CD8-positive, alpha-beta memory T cell (primary cell): ENCODE measurements at regions not wholly inside any gene's neighbourhood (a gene's known extent, or its start where the extent isn't known, plus 50 kb on each side); places are given as distances from the start of the nearest gene placed in this dataset.
"Not testable (repeated sequence)": the region's sequence is repeated elsewhere in the genome, so short reads cannot be mapped to it uniquely, and the experiment has no call there.

Source experiments
- CTCF ChIA-PET: fragments of 350-600 bp; sonication (Branson Sonifier 250); formaldehyde crosslinking; loops from one replicate; lab custom pipeline; 2021; ENCODE audit warnings: antibody characterized with exemption; lab: Charles Lee
- POLR2A ChIA-PET: fragments of 350-600 bp; sonication (Branson Sonifier 250); formaldehyde crosslinking; loops from one replicate; lab custom pipeline; 2021; ENCODE audit warnings: antibody characterized with exemption; lab: Charles Lee
- DNase-seq, 5 donors: peaks; one replicate each; pipeline versions ENCODE4 v3.0.0 to v3.0.0-alpha.2; 2020 to 2022; ENCODE audit warnings: mixed read lengths in 1 of 5
- H3K27ac ChIP-seq: one replicate; pipeline ENCODE4 v1.7.0; 2013; ENCODE audit warnings: low read depth, mild to moderate bottlenecking, low read length, moderate library complexity
- H3K27me3 ChIP-seq: 2 replicates; pipeline ENCODE4 v1.7.0; 2013; ENCODE audit warnings: low read length, mild to moderate bottlenecking; ENCODE audit not compliant: insufficient read depth, poor library complexity, severe bottlenecking
- H3K36me3 ChIP-seq: 2 replicates; pipeline ENCODE4 v1.7.0; 2013; ENCODE audit warnings: mild to moderate bottlenecking, low read length, moderate library complexity; ENCODE audit not compliant: insufficient read depth
- H3K4me1 ChIP-seq: 2 replicates; pipeline ENCODE4 v1.7.0; 2013; ENCODE audit warnings: mild to moderate bottlenecking, low read length, moderate library complexity; ENCODE audit not compliant: insufficient read depth
- H3K4me3 ChIP-seq: 2 replicates; pipeline ENCODE4 v1.7.0; 2013; ENCODE audit warnings: mild to moderate bottlenecking, low read length
- H3K9me3 ChIP-seq: 2 replicates; pipeline ENCODE4 v1.7.0; 2013; ENCODE audit warnings: mild to moderate bottlenecking, low read length
- H3K27ac Mint-ChIP-seq, 8 donors: one replicate each; pipeline ENCODE4 v1.8.0; 2020 to 2021; ENCODE audit warnings: mixed read lengths in 8 of 8, mild to moderate bottlenecking in 6 of 8, inconsistent platforms in 3 of 8, moderate library complexity in 3 of 8
- H3K27me3 Mint-ChIP-seq, 2 donors: one replicate each; pipeline ENCODE4 v1.8.0; 2020 to 2021; ENCODE audit warnings: mixed read lengths in 2 of 2, mild to moderate bottlenecking in 1 of 2, moderate library complexity in 1 of 2
- H3K36me3 Mint-ChIP-seq, 3 donors: one replicate each; pipeline ENCODE4 v1.8.0; 2020 to 2021; ENCODE audit warnings: mixed read lengths in 3 of 3, inconsistent platforms in 1 of 3, mild to moderate bottlenecking in 1 of 3
- H3K4me1 Mint-ChIP-seq, 3 donors: one replicate each; pipeline ENCODE4 v1.8.0; 2020 to 2021; ENCODE audit warnings: mixed read lengths in 3 of 3, inconsistent platforms in 1 of 3, mild to moderate bottlenecking in 1 of 3
- H3K4me3 Mint-ChIP-seq, 7 donors: one replicate each; pipeline ENCODE4 v1.8.0; 2020 to 2021; ENCODE audit warnings: mixed read lengths in 7 of 7, mild to moderate bottlenecking in 6 of 7, moderate library complexity in 4 of 7, inconsistent platforms in 2 of 7
- H3K9me3 Mint-ChIP-seq, 5 donors: one replicate each; pipeline ENCODE4 v1.8.0; 2020 to 2022; ENCODE audit warnings: mixed read lengths in 5 of 5, mild to moderate bottlenecking in 3 of 5, moderate library complexity in 2 of 5, inconsistent platforms in 1 of 5

- H3K4me3 Mint-ChIP-seq, H3K4me1 ChIP-seq, H3K27me3 Mint-ChIP-seq, POLR2A ChIA-PET, DNase-seq, H3K27ac Mint-ChIP-seq, CTCF ChIA-PET, H3K4me3 ChIP-seq, H3K27me3 ChIP-seq, H3K27ac ChIP-seq, H3K4me1 Mint-ChIP-seq, H3K9me3 ChIP-seq, H3K9me3 Mint-ChIP-seq, H3K36me3 ChIP-seq, H3K36me3 Mint-ChIP-seq: not testable (repeated sequence)
Observed at GRCh38 chr2:91764581-91765002, 3073.1 kb downstream of the RPIA start.

GRCh38 chr2:91765018-91765754 lies 3073.7 kb downstream of the RPIA start:
- H3K27ac ChIP-seq, H3K4me3 Mint-ChIP-seq, H3K4me1 ChIP-seq, CTCF ChIA-PET, DNase-seq, H3K4me1 Mint-ChIP-seq, POLR2A ChIA-PET, H3K4me3 ChIP-seq, H3K27ac Mint-ChIP-seq, H3K36me3 Mint-ChIP-seq, H3K36me3 ChIP-seq, H3K27me3 Mint-ChIP-seq, H3K27me3 ChIP-seq, H3K9me3 Mint-ChIP-seq, H3K9me3 ChIP-seq: not testable (repeated sequence)

DNA sequence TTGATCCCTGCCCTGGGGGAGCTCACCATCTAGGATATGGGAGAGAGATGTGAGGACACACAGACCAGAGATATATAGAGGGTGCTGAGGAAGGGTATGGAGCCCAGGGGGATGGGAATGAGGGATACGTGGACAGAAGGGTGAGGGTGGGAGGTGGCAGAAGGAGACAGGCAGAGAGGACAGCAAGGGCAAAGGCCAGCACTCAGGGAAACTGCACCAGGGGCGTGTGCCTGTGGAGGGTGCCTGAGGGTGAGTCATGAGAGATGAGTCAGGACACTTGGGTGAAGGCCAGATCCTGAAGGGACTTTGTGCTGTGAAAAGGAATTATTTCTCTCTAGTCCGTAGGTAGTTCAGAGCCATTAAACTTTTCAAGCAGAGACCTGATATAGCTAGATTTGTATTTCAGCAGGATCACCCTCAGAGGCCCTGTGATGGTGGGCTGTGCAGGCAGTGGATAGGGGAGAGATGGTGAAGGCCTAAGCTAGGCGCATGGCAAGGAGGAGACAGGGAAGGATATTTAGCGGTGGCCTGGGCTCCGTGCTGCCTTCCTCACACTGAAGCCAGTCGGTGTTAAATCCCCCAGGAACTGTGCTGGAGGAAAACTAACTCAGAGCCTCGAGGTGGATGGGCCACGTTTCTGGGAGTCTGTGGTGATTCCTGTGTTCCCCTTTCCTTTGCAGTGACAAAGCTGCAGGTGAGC lies 3075.0 kb downstream of the RPIA start:
- DNase-seq, H3K4me3 Mint-ChIP-seq, H3K4me3 ChIP-seq, POLR2A ChIA-PET, H3K36me3 ChIP-seq, H3K36me3 Mint-ChIP-seq, H3K4me1 ChIP-seq, H3K27ac Mint-ChIP-seq, H3K27me3 Mint-ChIP-seq, CTCF ChIA-PET, H3K27me3 ChIP-seq, H3K27ac ChIP-seq, H3K4me1 Mint-ChIP-seq, H3K9me3 ChIP-seq: not testable (repeated sequence)
- peaks cover 0 to 11% (median 0%) of the 10 kb centered on the region in 5 donors for H3K9me3 Mint-ChIP-seq

GRCh38 chr2:91768301-91768700 lies 3076.8 kb downstream of the RPIA start:
- H3K27ac Mint-ChIP-seq = not testable (repeated sequence)

DNA sequence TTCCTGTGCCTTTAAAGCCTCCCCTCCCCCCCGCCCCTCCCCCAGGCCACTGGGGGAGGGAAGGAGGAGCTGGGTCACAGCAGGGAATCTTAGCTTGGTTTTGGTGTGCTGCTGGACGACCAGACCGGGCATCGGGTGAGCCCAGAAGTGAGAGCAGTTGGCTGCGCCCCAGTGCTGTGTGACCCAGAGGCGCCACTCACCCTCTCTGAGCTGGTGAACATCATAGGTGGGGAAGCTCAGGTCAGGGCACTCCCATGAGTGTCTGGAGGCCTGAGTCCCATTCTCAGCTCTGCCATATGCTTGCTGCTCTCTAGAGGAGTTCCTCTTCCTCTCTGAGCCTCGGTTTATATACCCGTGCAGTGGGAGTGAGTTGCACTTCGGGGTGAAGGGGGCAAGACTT lies 3077.5 kb downstream of the RPIA start:
- H3K4me1 Mint-ChIP-seq, H3K9me3 Mint-ChIP-seq, H3K36me3 Mint-ChIP-seq, H3K27ac Mint-ChIP-seq, H3K27ac ChIP-seq, H3K4me3 ChIP-seq, POLR2A ChIA-PET, H3K36me3 ChIP-seq, H3K9me3 ChIP-seq, DNase-seq, H3K27me3 Mint-ChIP-seq, CTCF ChIA-PET, H3K4me3 Mint-ChIP-seq, H3K4me1 ChIP-seq, H3K27me3 ChIP-seq: not testable (repeated sequence)

More at GRCh38 chr2:91768301-91768700, 3076.8 kb downstream of the RPIA start:
- H3K27me3 Mint-ChIP-seq, H3K9me3 Mint-ChIP-seq, H3K4me1 Mint-ChIP-seq, DNase-seq, H3K27me3 ChIP-seq, H3K4me3 Mint-ChIP-seq, H3K4me1 ChIP-seq, H3K4me3 ChIP-seq, CTCF ChIA-PET, H3K9me3 ChIP-seq, POLR2A ChIA-PET, H3K36me3 Mint-ChIP-seq, H3K36me3 ChIP-seq, H3K27ac ChIP-seq: not testable (repeated sequence)

GRCh38 chr2:91770046-91770575 lies 3078.6 kb downstream of the RPIA start:
- POLR2A ChIA-PET, H3K27ac ChIP-seq, H3K4me3 ChIP-seq, DNase-seq, H3K4me1 ChIP-seq, H3K9me3 ChIP-seq, H3K9me3 Mint-ChIP-seq, H3K4me3 Mint-ChIP-seq, CTCF ChIA-PET, H3K4me1 Mint-ChIP-seq, H3K27me3 ChIP-seq, H3K27me3 Mint-ChIP-seq, H3K36me3 Mint-ChIP-seq, H3K27ac Mint-ChIP-seq, H3K36me3 ChIP-seq: not testable (repeated sequence)

DNA sequence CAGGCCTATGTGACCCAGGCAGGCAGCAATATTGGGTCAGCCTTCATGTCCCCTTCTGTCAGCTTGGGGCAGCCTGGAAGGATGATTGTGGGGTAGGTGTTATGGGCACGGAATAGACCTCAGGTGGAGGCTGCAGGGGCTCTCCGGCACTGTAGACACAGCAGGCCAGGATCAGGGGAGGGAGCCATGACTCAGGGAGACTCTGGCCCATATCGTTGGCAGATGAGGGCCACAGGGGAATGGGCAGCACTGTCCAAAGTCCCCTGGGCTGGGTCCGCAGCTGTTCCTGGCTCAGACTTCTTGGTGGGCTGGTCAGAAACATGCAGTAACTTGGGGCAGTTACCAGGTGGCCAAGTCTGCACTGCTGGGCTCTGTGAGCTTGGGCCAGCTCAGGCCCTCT lies 3080.1 kb downstream of the RPIA start:
- H3K4me1 Mint-ChIP-seq, H3K27ac ChIP-seq, POLR2A ChIA-PET, H3K9me3 ChIP-seq, CTCF ChIA-PET, H3K4me3 ChIP-seq, H3K36me3 Mint-ChIP-seq, H3K4me1 ChIP-seq, H3K27me3 ChIP-seq, DNase-seq, H3K4me3 Mint-ChIP-seq, H3K27me3 Mint-ChIP-seq, H3K9me3 Mint-ChIP-seq, H3K36me3 ChIP-seq, H3K27ac Mint-ChIP-seq: not testable (repeated sequence)

- H3K4me1 ChIP-seq, H3K4me3 ChIP-seq, H3K27me3 Mint-ChIP-seq, DNase-seq, H3K27me3 ChIP-seq, H3K9me3 ChIP-seq, H3K4me1 Mint-ChIP-seq, H3K36me3 Mint-ChIP-seq, H3K27ac Mint-ChIP-seq, POLR2A ChIA-PET, H3K36me3 ChIP-seq, H3K27ac ChIP-seq, H3K9me3 Mint-ChIP-seq, H3K4me3 Mint-ChIP-seq, CTCF ChIA-PET: not testable (repeated sequence)
Observed at GRCh38 chr2:91772240-91772937, 3080.9 kb downstream of the RPIA start.
